Endothelial cell of umbilical vein (primary cell): ENCODE measurements at regions not wholly inside any gene's neighbourhood (a gene's known extent, or its start where the extent isn't known, plus 50 kb on each side); places are given as distances from the start of the nearest gene placed in this dataset.

Experiments used
- BruUV-seq: library from RNA; stranded (reverse); fragments of 400-500 nt; replicated peaks from 2 replicates; lab custom pipeline; 2021; lab: Mats Ljungman, UMichigan
- CTCF ChIA-PET: fragments of 300-600, 350-600 bp; sonication (Branson Sonifier 250); formaldehyde crosslinking; loops from one replicate; lab custom pipeline; 2021; ENCODE audit warnings: antibody characterized with exemption, inconsistent platforms; lab: Charles Lee
- POLR2A ChIA-PET: fragments of 300-600, 350-600 bp; sonication (Branson Sonifier 250); formaldehyde crosslinking; loops from one replicate; lab custom pipeline; 2021; ENCODE audit warnings: antibody characterized with exemption, inconsistent platforms; lab: Charles Lee
- DNase-seq: peaks from one replicate; pipeline ENCODE4 v3.0.0-alpha.2; 2011; ENCODE audit warnings: low read depth, low spot score
- FAIRE-seq: peaks from 2 replicates; lab custom pipeline; 2011; peaks lifted over from hg19 to GRCh38; lab: Jason Lieb, UNC
- H2AFZ ChIP-seq: 2 replicates; pipeline ENCODE4 v1.6.0; 2012; ENCODE audit warnings: low read depth, low read length, control low read depth, inconsistent platforms
- H3K27ac ChIP-seq: 2 replicates; pipeline ENCODE4 v1.5.1; 2011; ENCODE audit warnings: low read depth, mild to moderate bottlenecking, control low read depth, low read length, moderate library complexity; ENCODE audit not compliant: insufficient read depth
- H3K27me3 ChIP-seq, 2 experiments: 2 replicates each; pipeline versions ENCODE4 v1.6.0 to v1.6.1; 2011; ENCODE audit warnings: low read length in 2 of 2, mixed read lengths in 1 of 2; ENCODE audit not compliant: control insufficient read depth in 2 of 2, insufficient read depth in 2 of 2
- H3K36me3 ChIP-seq, 2 experiments: 2 replicates in 1 of 2; 3 replicates in 1 of 2; pipeline ENCODE4 v1.5.1; 2011; ENCODE audit warnings: low read length in 2 of 2, mild to moderate bottlenecking in 1 of 2, moderate library complexity in 1 of 2; ENCODE audit not compliant: control insufficient read depth in 2 of 2, insufficient read depth in 2 of 2; ENCODE audit errors: extremely low read depth in 1 of 2
- H3K4me1 ChIP-seq: 3 replicates; pipeline ENCODE4 v1.5.1; 2011; ENCODE audit warnings: mild to moderate bottlenecking, low read length; ENCODE audit not compliant: control insufficient read depth, insufficient read depth; ENCODE audit errors: extremely low read depth
- H3K4me2 ChIP-seq: 2 replicates; pipeline ENCODE4 v1.6.1; 2011; ENCODE audit warnings: low read length, control low read depth, mixed read lengths; ENCODE audit not compliant: insufficient read depth
- H3K4me3 ChIP-seq, 3 experiments: fragments of 200-600 bp in 1 of 3; sonication (generic), shearing (Covaris generic) in 1 of 3; replicated peaks in 1 of 3; 2 replicates each; pipeline ENCODE4 v1.5.1; 2011 to 2016; ENCODE audit warnings: control low read depth in 3 of 3, low read length in 3 of 3, mild to moderate bottlenecking in 2 of 3, inconsistent platforms in 1 of 3, low read depth in 1 of 3, moderate library complexity in 1 of 3; ENCODE audit not compliant: insufficient read depth in 1 of 3
- H3K79me2 ChIP-seq: 2 replicates; pipeline ENCODE4 v1.6.0; 2012; ENCODE audit warnings: low read length, inconsistent platforms; ENCODE audit not compliant: control insufficient read depth, insufficient read depth
- H3K9ac ChIP-seq: replicated peaks from 2 replicates; pipeline ENCODE3; 2011; ENCODE audit warnings: low read length, control low read depth; ENCODE audit not compliant: insufficient read depth; ENCODE audit errors: extremely low read depth
- H3K9me1 ChIP-seq: replicated peaks from 3 replicates; pipeline ENCODE4 v1.6.0; 2011; ENCODE audit warnings: mild to moderate bottlenecking, low read length; ENCODE audit not compliant: control insufficient read depth, insufficient read depth; ENCODE audit errors: extremely low read depth
- H3K9me3 ChIP-seq: replicated peaks from 2 replicates; pipeline ENCODE4 v1.5.1; 2012; ENCODE audit warnings: low read length, inconsistent platforms; ENCODE audit not compliant: control insufficient read depth, insufficient read depth
- H4K20me1 ChIP-seq: replicated peaks from 2 replicates; pipeline ENCODE3; 2011; ENCODE audit warnings: mild to moderate bottlenecking, low read length; ENCODE audit not compliant: control insufficient read depth, insufficient read depth; ENCODE audit errors: extremely low read depth
- EZH2 ChIP-seq: IDR thresholded peaks from 2 replicates; pipeline ENCODE4 v1.6.1; 2012; ENCODE audit warnings: borderline replicate concordance, low read depth, mild to moderate bottlenecking, moderate library complexity, low read length, inconsistent platforms; ENCODE audit not compliant: severe bottlenecking
- FOS ChIP-seq: IDR thresholded peaks from 2 replicates; pipeline ENCODE4 v1.6.1; 2011; ENCODE audit warnings: mild to moderate bottlenecking, low read length, moderate library complexity, borderline replicate concordance; ENCODE audit not compliant: insufficient read depth
- GATA2 ChIP-seq: IDR thresholded peaks from 2 replicates; pipeline ENCODE4 v1.7.0; 2011; ENCODE audit warnings: low read depth, mild to moderate bottlenecking, moderate library complexity, mixed read lengths, low read length; ENCODE audit not compliant: insufficient read length, insufficient read depth
- JUN ChIP-seq: IDR thresholded peaks from 2 replicates; pipeline ENCODE4 v1.6.1; 2011; ENCODE audit warnings: borderline replicate concordance, low read depth; ENCODE audit not compliant: insufficient read length, insufficient read depth
- MYC ChIP-seq: IDR thresholded peaks from one replicate; pipeline ENCODE4 v1.6.1; 2011; ENCODE audit warnings: mild to moderate bottlenecking, low read depth, low read length
- POLR2A ChIP-seq: IDR thresholded peaks from 2 replicates; pipeline ENCODE4 v1.6.1; 2012; ENCODE audit warnings: low read depth, mild to moderate bottlenecking, control low read depth, low read length
- POLR2AphosphoS5 ChIP-seq: IDR thresholded peaks from 2 replicates; pipeline ENCODE4 v1.6.1; 2012; ENCODE audit warnings: low read depth, mild to moderate bottlenecking, control low read depth, low read length, moderate library complexity; ENCODE audit not compliant: insufficient read depth
- dilution Hi-C: fragments of 300-500 bp; cut with MboI; formaldehyde crosslinking; loops from one replicate; pipeline ENCODE4 v1.15.0; 2019; ENCODE audit warnings: low sequenced_read_pairs; ENCODE audit not compliant: extremely low pct_ligation_motif_present
- intact Hi-C: fragments of 100-400 bp; cut with micrococcal nuclease; formaldehyde crosslinking; loops from one replicate; pipeline ENCODE4 v1.10.0; 2022
- TF ChIP-seq, protein P1 (sequence below), 2 donors: IDR thresholded peaks; 1 replicate in 1 of 2; 2 replicates in 1 of 2; pipeline ENCODE4 v1.5.1; 2011; ENCODE audit warnings: low read length in 2 of 2, mild to moderate bottlenecking in 2 of 2, moderate library complexity in 2 of 2, control low read depth in 1 of 2, inconsistent platforms in 1 of 2, low read depth in 1 of 2; ENCODE audit not compliant: insufficient read depth in 1 of 2; ENCODE audit errors: extremely low read depth in 1 of 2
- TF ChIP-seq, protein P2 (sequence below): IDR thresholded peaks from 2 replicates; pipeline ENCODE4 v1.6.1; 2011; ENCODE audit not compliant: insufficient read depth, insufficient read length

- Histone ChIP-seq H3K79me2 (no peaks in the 10 kb centered on the region), H3K9ac (no peak overlapping the region), H3K9me3 (no peaks in the 10 kb centered on the region), H3K4me3 (no peak overlapping the region), H3K9me1 (no peaks in the 10 kb centered on the region), H3K27me3 (peaks cover 2 to 4% of the 10 kb centered on the region in 2 experiments), H3K4me1 (no peaks in the 10 kb centered on the region), H3K27ac (no peak overlapping the region), H3K36me3 (no peaks in the 10 kb centered on the region), H2AFZ (no peak overlapping the region), H3K4me2 (no peak overlapping the region), H4K20me1 (no peaks in the 10 kb centered on the region)
- dilution Hi-C loops (no loop called here), intact Hi-C loops (no loop called here)
- TF ChIP-seq, protein P1, sequence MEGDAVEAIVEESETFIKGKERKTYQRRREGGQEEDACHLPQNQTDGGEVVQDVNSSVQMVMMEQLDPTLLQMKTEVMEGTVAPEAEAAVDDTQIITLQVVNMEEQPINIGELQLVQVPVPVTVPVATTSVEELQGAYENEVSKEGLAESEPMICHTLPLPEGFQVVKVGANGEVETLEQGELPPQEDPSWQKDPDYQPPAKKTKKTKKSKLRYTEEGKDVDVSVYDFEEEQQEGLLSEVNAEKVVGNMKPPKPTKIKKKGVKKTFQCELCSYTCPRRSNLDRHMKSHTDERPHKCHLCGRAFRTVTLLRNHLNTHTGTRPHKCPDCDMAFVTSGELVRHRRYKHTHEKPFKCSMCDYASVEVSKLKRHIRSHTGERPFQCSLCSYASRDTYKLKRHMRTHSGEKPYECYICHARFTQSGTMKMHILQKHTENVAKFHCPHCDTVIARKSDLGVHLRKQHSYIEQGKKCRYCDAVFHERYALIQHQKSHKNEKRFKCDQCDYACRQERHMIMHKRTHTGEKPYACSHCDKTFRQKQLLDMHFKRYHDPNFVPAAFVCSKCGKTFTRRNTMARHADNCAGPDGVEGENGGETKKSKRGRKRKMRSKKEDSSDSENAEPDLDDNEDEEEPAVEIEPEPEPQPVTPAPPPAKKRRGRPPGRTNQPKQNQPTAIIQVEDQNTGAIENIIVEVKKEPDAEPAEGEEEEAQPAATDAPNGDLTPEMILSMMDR (IDR thresholded peaks at IDR 0.05; ENCODE audit: extremely low read depth in 1 of 2, insufficient read depth in 1 of 2, low read depth in 1 of 2, low read length in 2 of 2): no peak
- no peak for TF ChIP-seq EZH2
- FAIRE-seq (no peak), DNase-seq (no peak)
- POLR2A ChIA-PET: no interaction called here
- no TSS peak for BruUV-seq
- CTCF ChIA-PET: no interaction called here
These were observed 87.1 kb downstream of the ADAMTS15 start for GRCh38 chr11:130535520-130535919.

DNA sequence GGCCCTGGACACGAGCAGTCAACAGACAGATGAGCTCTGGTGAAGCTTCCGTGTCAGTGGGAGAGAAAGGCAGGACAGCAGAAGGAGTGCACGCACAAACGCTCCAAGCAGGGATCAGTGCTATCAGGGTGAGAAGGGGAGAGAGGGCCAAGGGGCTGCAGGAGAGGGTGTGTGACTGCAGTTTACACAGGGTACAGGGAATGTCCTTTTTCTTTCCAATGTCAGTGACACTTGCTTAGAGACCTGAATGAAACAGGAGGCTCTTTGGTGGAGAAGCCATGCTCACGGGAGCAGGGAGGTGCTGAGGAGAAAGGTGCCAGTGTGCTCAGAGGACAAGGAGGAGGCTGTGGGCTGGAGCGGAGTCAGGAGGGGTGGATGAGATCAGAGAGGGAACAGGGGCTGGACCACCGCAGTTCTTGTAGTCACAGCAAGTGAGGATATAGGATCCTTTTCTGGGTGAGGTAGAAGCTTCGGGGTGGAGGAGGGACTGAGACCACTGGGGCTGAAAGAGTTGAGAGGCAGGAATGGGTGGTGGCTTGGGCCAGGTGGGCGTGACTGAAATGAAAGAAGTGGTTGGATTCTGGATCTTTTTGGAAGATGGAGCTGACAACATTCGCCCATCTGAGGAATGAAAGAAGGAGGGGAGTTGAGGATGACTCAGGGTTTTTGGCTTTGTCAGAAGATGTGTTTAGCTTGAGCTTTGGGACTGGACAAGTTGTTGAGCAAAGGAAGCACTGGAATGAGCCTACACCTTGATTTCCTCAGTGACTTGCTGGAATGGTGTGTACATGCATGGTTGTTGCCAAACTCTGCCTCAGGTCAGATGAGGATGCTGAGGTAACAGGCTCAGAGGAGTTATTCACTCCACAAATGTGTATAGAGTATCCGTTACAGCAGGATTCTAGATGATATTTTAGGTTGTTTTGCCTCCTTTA is 87.9 kb downstream of the ADAMTS15 start:
- dilution Hi-C loops (no loop called here), intact Hi-C loops (no loop called here)
- no peak overlapping the region for H3K4me2 ChIP-seq
- H3K4me3 ChIP-seq: no peak overlapping the region
- TF ChIP-seq EZH2: no peak
- no peak for TF ChIP-seq POLR2AphosphoS5
- TF ChIP-seq, protein P2, sequence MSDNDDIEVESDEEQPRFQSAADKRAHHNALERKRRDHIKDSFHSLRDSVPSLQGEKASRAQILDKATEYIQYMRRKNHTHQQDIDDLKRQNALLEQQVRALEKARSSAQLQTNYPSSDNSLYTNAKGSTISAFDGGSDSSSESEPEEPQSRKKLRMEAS: no peak
- TF ChIP-seq GATA2: no peak
- no peak for TF ChIP-seq POLR2A
- no peak for TF ChIP-seq FOS
- TF ChIP-seq MYC: no peak
- no peak for TF ChIP-seq JUN
- H4K20me1 ChIP-seq: no peaks in the 10 kb centered on the region
- H2AFZ ChIP-seq: no peak overlapping the region
- FAIRE-seq (no peak), DNase-seq (no peak)
- no peak overlapping the region for H3K9ac ChIP-seq
- CTCF ChIA-PET: no interaction called here
- BruUV-seq: no TSS peak
- POLR2A ChIA-PET: no interaction called here
- peaks cover 2 to 4% of the 10 kb centered on the region in 2 experiments for H3K27me3 ChIP-seq
- H3K79me2 ChIP-seq: no peaks in the 10 kb centered on the region
- no peaks in the 10 kb centered on the region for H3K4me1 ChIP-seq
- H3K9me3 ChIP-seq: no peaks in the 10 kb centered on the region
- no peak overlapping the region for H3K27ac ChIP-seq
- H3K36me3 ChIP-seq: no peaks in the 10 kb centered on the region
- no peaks in the 10 kb centered on the region for H3K9me1 ChIP-seq
